ACC112 (cell line): ENCODE measurements at regions not wholly inside any gene's neighbourhood (a gene's known extent, or its start where the extent isn't known, plus 50 kb on each side); places are given as distances from the start of the nearest gene placed in this dataset.

Experiments used
- H2AFZ ChIP-seq: fragments of 200-600 bp; sonication (generic); one replicate; pipeline ENCODE4 v1.6.0; 2017; ENCODE audit warnings: antibody characterized with exemption, low read length; ENCODE audit not compliant: unreplicated experiment
- H3K27ac ChIP-seq: fragments of 200-600 bp; sonication (generic); 2 replicates; pipeline ENCODE4 v1.5.1; 2014; ENCODE audit warnings: low read depth, mild to moderate bottlenecking, antibody characterized with exemption, low read length, moderate library complexity
- H3K27me3 ChIP-seq: fragments of 200-600 bp; sonication (generic); 2 replicates; pipeline ENCODE4 v1.6.1; 2014; ENCODE audit warnings: mild to moderate bottlenecking, antibody characterized with exemption, low read length, moderate library complexity, mixed read lengths; ENCODE audit not compliant: insufficient read depth
- H3K36me3 ChIP-seq: fragments of 200-600 bp; sonication (generic); 2 replicates; pipeline ENCODE4 v1.6.1; 2016; ENCODE audit warnings: mild to moderate bottlenecking, antibody characterized with exemption, low read length, moderate library complexity, mixed read lengths; ENCODE audit not compliant: insufficient read depth
- H3K4me1 ChIP-seq: fragments of 200-600 bp; sonication (generic); one replicate; pipeline ENCODE4 v1.6.1; 2016; ENCODE audit warnings: low read length, mixed read lengths; ENCODE audit not compliant: insufficient read depth, unreplicated experiment, control insufficient read depth
- H3K4me3 ChIP-seq: fragments of 200-600 bp; sonication (generic); 2 replicates; pipeline ENCODE4 v1.5.1; 2014; ENCODE audit warnings: mild to moderate bottlenecking, low read depth, low read length
- H3K79me2 ChIP-seq: fragments of 200-600 bp; sonication (generic); one replicate; pipeline ENCODE4 v1.6.0; 2016; ENCODE audit warnings: low read length; ENCODE audit not compliant: control insufficient read depth, unreplicated experiment, insufficient read depth

- Histone ChIP-seq H3K4me3 (no peak overlapping the region), H3K27me3 (peaks cover 19% of the 10 kb centered on the region; the same call in 1 of the 2 replicates), H3K79me2 (no peaks in the 10 kb centered on the region), H2AFZ (no peak overlapping the region), H3K4me1 (no peaks in the 10 kb centered on the region), H3K27ac (no peak overlapping the region), H3K36me3 (no peaks in the 10 kb centered on the region)
These were observed 201.4 kb downstream of the ZNF462 start for GRCh38 chr9:107064378-107064777.

- H3K79me2 ChIP-seq = no peaks in the 10 kb centered on the region
- no peaks in the 10 kb centered on the region for H3K36me3 ChIP-seq
- H3K4me3 ChIP-seq = no peak overlapping the region
- H3K27me3 ChIP-seq = peaks cover 20% of the 10 kb centered on the region; the same call in 1 of the 2 replicates
- H3K4me1 ChIP-seq = no peaks in the 10 kb centered on the region
- H2AFZ ChIP-seq = no peak overlapping the region
- no peak overlapping the region for H3K27ac ChIP-seq
These were observed 202.6 kb downstream of the ZNF462 start for GRCh38 chr9:107065549-107065948.

- Histone ChIP-seq H3K36me3 (no peaks in the 10 kb centered on the region), H3K4me3 (no peak overlapping the region), H3K27ac (no peak overlapping the region), H3K4me1 (no peaks in the 10 kb centered on the region), H3K27me3 (peaks cover 18% of the 10 kb centered on the region; the same call in 1 of the 2 replicates), H2AFZ (no peak overlapping the region), H3K79me2 (no peaks in the 10 kb centered on the region)
These were observed 204.9 kb downstream of the ZNF462 start for GRCh38 chr9:107067739-107068416.

GRCh38 chr9:107068581-107068980 lies 205.6 kb downstream of the ZNF462 start:
- Histone ChIP-seq H3K27me3 (peaks cover 18% of the 10 kb centered on the region; the same call in 1 of the 2 replicates), H3K27ac (no peak overlapping the region), H3K79me2 (no peaks in the 10 kb centered on the region), H3K4me1 (no peaks in the 10 kb centered on the region), H3K4me3 (no peak overlapping the region), H3K36me3 (no peaks in the 10 kb centered on the region), H2AFZ (no peak overlapping the region)

GRCh38 chr9:107070586-107070985 lies 207.6 kb downstream of the ZNF462 start:
- H3K36me3 ChIP-seq = no peaks in the 10 kb centered on the region
- no peaks in the 10 kb centered on the region for H3K4me1 ChIP-seq
- H3K4me3 ChIP-seq = no peak overlapping the region
- no peaks in the 10 kb centered on the region for H3K79me2 ChIP-seq
- H3K27ac ChIP-seq = no peak overlapping the region
- H3K27me3 ChIP-seq = peaks cover 18% of the 10 kb centered on the region; the same call in 1 of the 2 replicates
- no peak overlapping the region for H2AFZ ChIP-seq

GRCh38 chr9:107078061-107078460 lies 205.0 kb upstream of the RAD23B start:
- Histone ChIP-seq H2AFZ (no peak overlapping the region), H3K27me3 (peaks cover 54% of the 10 kb centered on the region), H3K4me3 (no peak overlapping the region), H3K4me1 (no peaks in the 10 kb centered on the region), H3K36me3 (no peaks in the 10 kb centered on the region), H3K79me2 (no peaks in the 10 kb centered on the region), H3K27ac (no peak overlapping the region)

- no peak overlapping the region for H3K27ac ChIP-seq
- H3K4me1 ChIP-seq = no peaks in the 10 kb centered on the region
- H3K79me2 ChIP-seq = no peaks in the 10 kb centered on the region
- H3K4me3 ChIP-seq = no peak overlapping the region
- H2AFZ ChIP-seq = no peak overlapping the region
- H3K27me3 ChIP-seq = peaks cover 62% of the 10 kb centered on the region
- H3K36me3 ChIP-seq = no peaks in the 10 kb centered on the region
These were observed 203.5 kb upstream of the RAD23B start for GRCh38 chr9:107079589-107079988.

- Histone ChIP-seq H3K4me1 (no peaks in the 10 kb centered on the region), H3K27ac (no peak overlapping the region), H3K36me3 (no peaks in the 10 kb centered on the region), H3K79me2 (no peaks in the 10 kb centered on the region), H3K27me3 (peaks cover 66% of the 10 kb centered on the region), H3K4me3 (no peak overlapping the region), H2AFZ (no peak overlapping the region)
These were observed 202.9 kb upstream of the RAD23B start for GRCh38 chr9:107080130-107080529.

GRCh38 chr9:107086460-107086859 lies 196.6 kb upstream of the RAD23B start:
- Histone ChIP-seq H3K36me3 (no peaks in the 10 kb centered on the region), H2AFZ (no peak overlapping the region), H3K27ac (no peak overlapping the region), H3K4me1 (no peaks in the 10 kb centered on the region), H3K79me2 (no peaks in the 10 kb centered on the region), H3K4me3 (no peak overlapping the region), H3K27me3 (peaks cover 40% of the 10 kb centered on the region)

GRCh38 chr9:107087222-107087621 lies 195.9 kb upstream of the RAD23B start:
- no peaks in the 10 kb centered on the region for H3K79me2 ChIP-seq
- H3K4me1 ChIP-seq = no peaks in the 10 kb centered on the region
- peaks cover 34% of the 10 kb centered on the region for H3K27me3 ChIP-seq
- H3K4me3 ChIP-seq = no peak overlapping the region
- H2AFZ ChIP-seq = no peak overlapping the region
- no peaks in the 10 kb centered on the region for H3K36me3 ChIP-seq
- no peak overlapping the region for H3K27ac ChIP-seq

- Histone ChIP-seq H3K27ac (no peak overlapping the region), H3K36me3 (no peaks in the 10 kb centered on the region), H3K4me1 (no peaks in the 10 kb centered on the region), H3K4me3 (no peak overlapping the region), H2AFZ (no peak overlapping the region), H3K27me3 (peaks cover 16% of the 10 kb centered on the region), H3K79me2 (no peaks in the 10 kb centered on the region)
These were observed 192.9 kb upstream of the RAD23B start for GRCh38 chr9:107090218-107090617.
